ENCODE measurements at regions not wholly inside any gene's neighbourhood (a gene's known extent, or its start where the extent isn't known, plus 50 kb on each side); places are given as distances from the start of the nearest gene placed in this dataset.

DNA sequence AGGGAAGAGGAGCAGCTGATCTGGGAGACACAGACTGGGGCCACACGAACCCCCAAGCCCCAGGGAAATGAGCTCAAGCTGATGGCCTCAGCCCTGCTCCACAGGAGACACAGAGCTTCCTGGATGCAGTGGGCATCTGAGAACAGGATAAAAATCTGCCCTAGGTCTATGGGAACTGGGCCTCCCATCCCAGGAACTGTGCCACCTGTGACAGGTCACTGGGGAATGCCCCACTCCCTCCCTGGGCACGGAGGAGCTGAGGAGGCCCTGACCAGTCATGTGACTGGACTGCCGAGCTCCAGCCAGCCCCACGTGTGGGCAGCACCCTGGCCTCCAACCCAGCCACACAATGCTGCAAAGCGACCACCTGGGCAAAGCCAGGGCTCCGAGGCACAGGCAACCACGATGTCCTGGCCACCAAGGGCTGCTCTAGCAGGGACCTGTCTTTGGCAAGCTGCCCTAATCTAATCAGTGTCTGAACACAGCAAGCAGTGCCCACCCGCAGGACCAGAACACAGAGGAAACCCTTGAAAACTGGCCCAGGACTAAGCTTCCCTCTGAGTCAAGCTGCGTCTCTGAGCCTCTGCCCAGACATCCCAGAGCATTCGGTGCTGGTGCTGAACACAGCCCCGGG is 57.8 kb upstream of the ID2 start:
- DNase-seq = no peak
- H3K9me3 Mint-ChIP-seq (ENCODE audit: unreplicated experiment) = peaks cover 6% of the 10 kb centered on the region
- H3K4me1 Mint-ChIP-seq (ENCODE audit: low read depth, unreplicated experiment) = no peaks in the 10 kb centered on the region
- no peak overlapping the region for H3K27ac Mint-ChIP-seq (ENCODE audit: unreplicated experiment)
- H3K36me3 Mint-ChIP-seq (ENCODE audit: unreplicated experiment) = no peaks in the 10 kb centered on the region
- H3K4me3 Mint-ChIP-seq (ENCODE audit: unreplicated experiment) = no peak overlapping the region
- H3K27me3 Mint-ChIP-seq (ENCODE audit: unreplicated experiment) = peaks cover 16% of the 10 kb centered on the region
- TF ChIP-seq, protein P1, sequence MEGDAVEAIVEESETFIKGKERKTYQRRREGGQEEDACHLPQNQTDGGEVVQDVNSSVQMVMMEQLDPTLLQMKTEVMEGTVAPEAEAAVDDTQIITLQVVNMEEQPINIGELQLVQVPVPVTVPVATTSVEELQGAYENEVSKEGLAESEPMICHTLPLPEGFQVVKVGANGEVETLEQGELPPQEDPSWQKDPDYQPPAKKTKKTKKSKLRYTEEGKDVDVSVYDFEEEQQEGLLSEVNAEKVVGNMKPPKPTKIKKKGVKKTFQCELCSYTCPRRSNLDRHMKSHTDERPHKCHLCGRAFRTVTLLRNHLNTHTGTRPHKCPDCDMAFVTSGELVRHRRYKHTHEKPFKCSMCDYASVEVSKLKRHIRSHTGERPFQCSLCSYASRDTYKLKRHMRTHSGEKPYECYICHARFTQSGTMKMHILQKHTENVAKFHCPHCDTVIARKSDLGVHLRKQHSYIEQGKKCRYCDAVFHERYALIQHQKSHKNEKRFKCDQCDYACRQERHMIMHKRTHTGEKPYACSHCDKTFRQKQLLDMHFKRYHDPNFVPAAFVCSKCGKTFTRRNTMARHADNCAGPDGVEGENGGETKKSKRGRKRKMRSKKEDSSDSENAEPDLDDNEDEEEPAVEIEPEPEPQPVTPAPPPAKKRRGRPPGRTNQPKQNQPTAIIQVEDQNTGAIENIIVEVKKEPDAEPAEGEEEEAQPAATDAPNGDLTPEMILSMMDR (IDR thresholded peaks at IDR 0.05; ENCODE audit: partially characterized antibody, unreplicated experiment) = no peak

DNA sequence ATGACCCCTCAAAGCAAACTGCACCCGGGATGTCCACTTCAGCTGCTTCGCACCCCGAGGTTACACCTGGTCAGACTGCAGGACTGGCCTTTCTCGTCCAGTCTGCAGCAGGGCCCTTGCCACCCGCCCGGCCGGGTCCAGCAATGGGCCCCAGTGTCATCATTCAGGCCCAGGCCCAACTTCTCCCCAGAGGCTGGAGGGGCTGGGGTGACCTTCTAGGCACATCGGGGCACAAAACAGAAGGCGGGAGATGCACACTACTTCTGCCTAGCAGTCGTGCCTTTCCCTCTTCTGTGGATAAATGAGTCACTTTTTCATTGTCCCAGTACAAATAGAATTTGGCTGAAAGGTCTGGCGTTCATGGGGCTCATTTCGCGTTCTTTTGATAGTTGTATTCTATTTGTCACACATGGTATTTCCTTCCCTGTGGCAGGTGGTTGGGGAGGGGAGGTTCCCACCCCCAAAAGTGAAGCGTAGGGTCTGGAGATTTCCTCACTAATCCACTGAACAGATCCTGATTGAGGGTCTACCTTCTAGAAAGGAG is 56.9 kb upstream of the ID2 start:
- TF ChIP-seq, protein P1 (IDR thresholded peaks at IDR 0.05; ENCODE audit: partially characterized antibody, unreplicated experiment) = no peak
- Mint-ChIP-seq H3K27me3 (ENCODE audit: unreplicated experiment) (peaks cover 16% of the 10 kb centered on the region), H3K9me3 (ENCODE audit: unreplicated experiment) (peaks cover 6% of the 10 kb centered on the region), H3K4me3 (ENCODE audit: unreplicated experiment) (no peak overlapping the region), H3K36me3 (ENCODE audit: unreplicated experiment) (no peaks in the 10 kb centered on the region), H3K27ac (ENCODE audit: unreplicated experiment) (no peak overlapping the region), H3K4me1 (ENCODE audit: low read depth, unreplicated experiment) (no peaks in the 10 kb centered on the region)
- no peak for DNase-seq

DNA sequence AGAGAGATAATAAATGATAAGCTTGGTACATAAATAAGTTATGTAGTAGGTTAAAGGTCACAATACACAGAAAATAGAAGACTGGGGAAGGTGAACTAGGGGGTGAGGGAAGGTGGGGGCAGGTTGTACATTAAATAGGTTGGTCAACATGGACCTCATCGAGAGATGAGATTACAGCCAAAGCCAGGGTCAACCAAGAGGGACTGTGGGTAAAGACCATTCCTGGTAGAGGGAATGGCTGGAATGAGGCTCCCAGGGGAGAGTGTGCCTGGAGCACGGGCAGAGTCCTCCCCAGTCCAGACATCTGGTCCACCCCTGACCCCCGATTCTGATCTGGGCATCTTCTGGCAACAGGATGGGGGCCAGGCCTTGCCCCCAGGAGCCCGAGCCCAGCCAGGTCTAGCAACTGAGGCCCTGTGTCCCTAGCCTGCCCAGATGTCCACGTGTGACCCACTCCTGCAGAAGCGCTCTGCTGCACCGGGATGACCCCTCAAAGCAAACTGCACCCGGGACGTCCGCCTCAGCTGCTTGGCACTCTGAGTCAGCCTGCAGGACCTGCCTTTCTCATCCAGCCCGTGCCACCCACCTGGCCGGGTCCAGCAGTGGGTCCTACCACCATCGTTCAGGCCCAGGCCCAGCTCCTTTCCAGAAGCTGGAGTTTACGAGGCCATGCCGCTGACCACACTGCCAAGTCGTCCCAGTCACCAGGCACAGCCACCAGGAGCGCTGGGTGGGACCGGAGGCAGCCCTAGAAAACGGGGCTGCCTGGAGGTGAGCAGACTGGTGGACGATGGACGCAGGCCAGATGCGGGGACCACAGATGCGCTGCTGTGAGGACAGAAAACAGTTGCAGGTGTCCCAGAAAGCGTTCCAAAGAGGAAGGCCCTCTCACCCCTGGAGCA is 56.2 kb upstream of the ID2 start:
- Mint-ChIP-seq H3K4me3 (ENCODE audit: unreplicated experiment) (no peak overlapping the region), H3K9me3 (ENCODE audit: unreplicated experiment) (peaks cover 6% of the 10 kb centered on the region), H3K27me3 (ENCODE audit: unreplicated experiment) (peaks cover 14% of the 10 kb centered on the region), H3K4me1 (ENCODE audit: low read depth, unreplicated experiment) (no peaks in the 10 kb centered on the region), H3K27ac (ENCODE audit: unreplicated experiment) (no peak overlapping the region), H3K36me3 (ENCODE audit: unreplicated experiment) (no peaks in the 10 kb centered on the region)
- DNase-seq = no peak
- TF ChIP-seq, protein P1 (IDR thresholded peaks at IDR 0.05; ENCODE audit: partially characterized antibody, unreplicated experiment) = no peak

DNA sequence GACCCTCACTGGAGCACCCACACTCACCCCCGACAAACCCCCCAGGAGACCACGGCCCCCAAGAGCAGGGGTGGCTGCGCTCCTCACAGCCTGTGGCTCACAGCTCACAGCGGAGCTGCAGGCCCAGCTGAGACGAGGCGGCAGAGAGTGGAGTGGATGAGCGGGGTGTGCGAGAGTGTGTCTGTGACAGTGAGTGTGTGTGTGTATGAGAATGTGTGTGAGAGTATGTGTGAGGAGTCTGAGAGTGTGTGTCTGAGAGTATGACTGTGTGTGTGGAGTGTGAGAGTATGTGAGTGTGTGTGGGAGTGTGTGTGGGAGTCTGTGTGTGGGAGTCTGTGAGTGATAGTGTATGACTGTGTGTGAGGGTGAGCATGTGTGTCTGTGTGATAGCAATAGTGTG is 55.3 kb upstream of the ID2 start:
- Mint-ChIP-seq H3K9me3 (ENCODE audit: unreplicated experiment) (peaks cover 4% of the 10 kb centered on the region), H3K36me3 (ENCODE audit: unreplicated experiment) (no peaks in the 10 kb centered on the region), H3K4me1 (ENCODE audit: low read depth, unreplicated experiment) (no peaks in the 10 kb centered on the region), H3K27ac (ENCODE audit: unreplicated experiment) (no peak overlapping the region), H3K27me3 (ENCODE audit: unreplicated experiment) (peaks cover 15% of the 10 kb centered on the region), H3K4me3 (ENCODE audit: unreplicated experiment) (no peak overlapping the region)
- DNase-seq = no peak
- TF ChIP-seq, protein P1 (IDR thresholded peaks at IDR 0.05; ENCODE audit: partially characterized antibody, unreplicated experiment) = no peak
